Suprapubic skin (tissue), 4 donors: ENCODE measurements at regions not wholly inside any gene's neighbourhood (a gene's known extent, or its start where the extent isn't known, plus 50 kb on each side); places are given as distances from the start of the nearest gene placed in this dataset.

ENCODE experiments used
- DNase-seq, 2 donors: peaks; one replicate each; pipeline ENCODE4 v3.0.0-alpha.2; 2019; ENCODE audit warnings: low spot score in 2 of 2
- H3K27ac ChIP-seq: fragments of 200-600 bp; sonication (generic); one replicate; pipeline ENCODE4 v1.5.1; 2019
- H3K27me3 ChIP-seq: fragments of 200-600 bp; sonication (generic); one replicate; pipeline ENCODE4 v1.5.1; 2019
- H3K36me3 ChIP-seq: fragments of 200-600 bp; sonication (generic); one replicate; pipeline ENCODE4 v1.5.1; 2019
- H3K4me1 ChIP-seq: fragments of 200-600 bp; sonication (generic); one replicate; pipeline ENCODE4 v1.5.1; 2019
- H3K4me3 ChIP-seq: fragments of 200-600 bp; sonication (generic); one replicate; pipeline ENCODE4 v1.5.1; 2019; ENCODE audit warnings: mild to moderate bottlenecking
- H3K9me3 ChIP-seq: fragments of 200-600 bp; sonication (generic); one replicate; pipeline ENCODE4 v1.5.1; 2019
- EP300 ChIP-seq: sonication (generic); formaldehyde crosslinking; IDR thresholded peaks from one replicate; pipeline ENCODE4 v1.6.1; 2017; ENCODE audit warnings: antibody characterized with exemption
- POLR2A ChIP-seq, 2 donors: fragments of 450-650 bp; IDR thresholded peaks; one replicate each; pipeline ENCODE4 v1.6.1; 2017; ENCODE audit warnings: antibody characterized with exemption in 2 of 2, mild to moderate bottlenecking in 2 of 2, moderate library complexity in 2 of 2
- POLR2AphosphoS5 ChIP-seq, 3 donors: sonication (generic); formaldehyde crosslinking; IDR thresholded peaks; one replicate each; pipeline ENCODE4 v1.6.1; 2017; ENCODE audit warnings: antibody characterized with exemption in 3 of 3
- WGBS: methylation state at CpG from one replicate; pipeline ENCODE4 v1.1.5; 2018; 5-methylcytosine and 5-hydroxymethylcytosine counted together
- TF ChIP-seq, protein P1 (sequence below), 2 donors: fragments of 200-600 bp in 1 of 2; fragments of 450-650 bp in 1 of 2; sonication (generic) in 1 of 2; IDR thresholded peaks; one replicate each; pipeline ENCODE4 v1.5.1; 2016 to 2019; ENCODE audit warnings: antibody characterized with exemption in 2 of 2, mild to moderate bottlenecking in 1 of 2, moderate library complexity in 1 of 2

- H3K4me3 ChIP-seq, result no peak overlapping the region
- no peaks in the 10 kb centered on the region for H3K36me3 ChIP-seq
- DNase-seq, result no peak
- H3K4me1 ChIP-seq, result peaks cover 6% of the 10 kb centered on the region
- H3K27ac ChIP-seq, result no peak overlapping the region
- H3K9me3 ChIP-seq, result no peaks in the 10 kb centered on the region
- TF ChIP-seq, protein P1, sequence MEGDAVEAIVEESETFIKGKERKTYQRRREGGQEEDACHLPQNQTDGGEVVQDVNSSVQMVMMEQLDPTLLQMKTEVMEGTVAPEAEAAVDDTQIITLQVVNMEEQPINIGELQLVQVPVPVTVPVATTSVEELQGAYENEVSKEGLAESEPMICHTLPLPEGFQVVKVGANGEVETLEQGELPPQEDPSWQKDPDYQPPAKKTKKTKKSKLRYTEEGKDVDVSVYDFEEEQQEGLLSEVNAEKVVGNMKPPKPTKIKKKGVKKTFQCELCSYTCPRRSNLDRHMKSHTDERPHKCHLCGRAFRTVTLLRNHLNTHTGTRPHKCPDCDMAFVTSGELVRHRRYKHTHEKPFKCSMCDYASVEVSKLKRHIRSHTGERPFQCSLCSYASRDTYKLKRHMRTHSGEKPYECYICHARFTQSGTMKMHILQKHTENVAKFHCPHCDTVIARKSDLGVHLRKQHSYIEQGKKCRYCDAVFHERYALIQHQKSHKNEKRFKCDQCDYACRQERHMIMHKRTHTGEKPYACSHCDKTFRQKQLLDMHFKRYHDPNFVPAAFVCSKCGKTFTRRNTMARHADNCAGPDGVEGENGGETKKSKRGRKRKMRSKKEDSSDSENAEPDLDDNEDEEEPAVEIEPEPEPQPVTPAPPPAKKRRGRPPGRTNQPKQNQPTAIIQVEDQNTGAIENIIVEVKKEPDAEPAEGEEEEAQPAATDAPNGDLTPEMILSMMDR (IDR thresholded peaks at IDR 0.05), result no peak
- TF ChIP-seq POLR2A (IDR thresholded peaks at IDR 0.05), result no peak
- no peak for TF ChIP-seq EP300
- TF ChIP-seq POLR2AphosphoS5 (IDR thresholded peaks at IDR 0.05), result no peak
- H3K27me3 ChIP-seq, result no peaks in the 10 kb centered on the region
These were observed 102.5 kb upstream of the CELF2 start for GRCh38 chr10:10915215-10915614.

DNA sequence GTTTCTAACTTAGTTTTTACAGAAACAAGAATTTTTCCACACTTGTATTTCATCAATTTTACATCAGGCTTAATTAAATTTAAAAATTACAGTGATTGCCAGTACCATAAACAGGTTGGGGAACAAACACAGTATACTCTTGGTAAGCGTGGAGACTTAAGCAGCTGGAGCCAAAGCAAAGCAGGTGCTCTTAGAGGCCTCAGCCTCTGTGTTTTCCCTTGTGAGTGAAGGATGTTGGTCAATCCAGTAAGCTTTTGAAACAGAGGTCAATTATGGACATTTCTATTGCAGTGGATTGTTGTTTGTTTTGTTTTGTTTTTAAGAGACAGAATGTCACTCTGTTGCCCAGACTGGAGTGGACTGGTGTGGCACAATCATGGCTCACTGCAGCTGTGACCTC lies 100.6 kb upstream of the CELF2 start:
- no peak for DNase-seq
- no peak overlapping the region for H3K4me3 ChIP-seq
- 93% methylated on average over 1 of the region's 1 CpG for WGBS
- TF ChIP-seq, protein P1 (IDR thresholded peaks at IDR 0.05), result no peak
- no peaks in the 10 kb centered on the region for H3K4me1 ChIP-seq
- no peaks in the 10 kb centered on the region for H3K36me3 ChIP-seq
- no peaks in the 10 kb centered on the region for H3K27me3 ChIP-seq
- no peaks in the 10 kb centered on the region for H3K9me3 ChIP-seq
- H3K27ac ChIP-seq, result no peak overlapping the region

GRCh38 chr10:10919976-10920375 lies 97.7 kb upstream of the CELF2 start:
- 67% methylated on average over 5 of the region's 5 CpGs for WGBS
- no peak overlapping the region for H3K27ac ChIP-seq
- no peak overlapping the region for H3K4me3 ChIP-seq
- H3K9me3 ChIP-seq, result no peaks in the 10 kb centered on the region
- no peaks in the 10 kb centered on the region for H3K27me3 ChIP-seq
- TF ChIP-seq POLR2A (IDR thresholded peaks at IDR 0.05) (no peak), EP300 (no peak), POLR2AphosphoS5 (IDR thresholded peaks at IDR 0.05) (no peak)
- TF ChIP-seq, protein P1 (IDR thresholded peaks at IDR 0.05), result no peak
- no peaks in the 10 kb centered on the region for H3K4me1 ChIP-seq
- no peak for DNase-seq
- H3K36me3 ChIP-seq, result no peaks in the 10 kb centered on the region

- no peaks in the 10 kb centered on the region for H3K36me3 ChIP-seq
- H3K27me3 ChIP-seq, result no peaks in the 10 kb centered on the region
- no peaks in the 10 kb centered on the region for H3K4me1 ChIP-seq
- WGBS, result 72% methylated on average over 12 of the region's 12 CpGs
- H3K27ac ChIP-seq, result no peak overlapping the region
- TF ChIP-seq POLR2A (IDR thresholded peaks at IDR 0.05) (no peak), EP300 (no peak)
- TF ChIP-seq, protein P1 (IDR thresholded peaks at IDR 0.05), result no peak
- no peak overlapping the region for H3K4me3 ChIP-seq
- DNase-seq, result no peak
- H3K9me3 ChIP-seq, result no peaks in the 10 kb centered on the region
These were observed 95.7 kb upstream of the CELF2 start for GRCh38 chr10:10921826-10922461.

- no peaks in the 10 kb centered on the region for H3K4me1 ChIP-seq
- TF ChIP-seq, protein P1 (IDR thresholded peaks at IDR 0.05), result no peak
- TF ChIP-seq EP300 (no peak), POLR2A (IDR thresholded peaks at IDR 0.05) (no peak), POLR2AphosphoS5 (IDR thresholded peaks at IDR 0.05) (no peak)
- no peak for DNase-seq
- H3K27me3 ChIP-seq, result no peaks in the 10 kb centered on the region
- no peaks in the 10 kb centered on the region for H3K9me3 ChIP-seq
- H3K36me3 ChIP-seq, result no peaks in the 10 kb centered on the region
- H3K27ac ChIP-seq, result no peak overlapping the region
- WGBS, result 78% methylated on average over 17 of the region's 17 CpGs
- no peak overlapping the region for H3K4me3 ChIP-seq
These were observed 94.5 kb upstream of the CELF2 start for GRCh38 chr10:10923029-10923651.
